ENCODE measurements at regions not wholly inside any gene's neighbourhood (a gene's known extent, or its start where the extent isn't known, plus 50 kb on each side); places are given as distances from the start of the nearest gene placed in this dataset.
"Not testable (repeated sequence)": the region's sequence is repeated elsewhere in the genome, so short reads cannot be mapped to it uniquely, and the experiment has no call there.

GRCh38 chr3:16759227-16759903 lies 125.4 kb upstream of the PLCL2 start:
- no peak for DNase-seq (ENCODE audit: low read depth, low spot score)

GRCh38 chr3:16761571-16761970 lies 123.2 kb upstream of the PLCL2 start:
- H3K4me3 ChIP-seq (ENCODE audit: low read length) = no peak overlapping the region
- DNase-seq (ENCODE audit: low read depth, low spot score) = no peak

More at GRCh38 chr3:16759227-16759903, 125.4 kb upstream of the PLCL2 start:
- H3K4me3 ChIP-seq (ENCODE audit: low read length) = no peak overlapping the region

DNA sequence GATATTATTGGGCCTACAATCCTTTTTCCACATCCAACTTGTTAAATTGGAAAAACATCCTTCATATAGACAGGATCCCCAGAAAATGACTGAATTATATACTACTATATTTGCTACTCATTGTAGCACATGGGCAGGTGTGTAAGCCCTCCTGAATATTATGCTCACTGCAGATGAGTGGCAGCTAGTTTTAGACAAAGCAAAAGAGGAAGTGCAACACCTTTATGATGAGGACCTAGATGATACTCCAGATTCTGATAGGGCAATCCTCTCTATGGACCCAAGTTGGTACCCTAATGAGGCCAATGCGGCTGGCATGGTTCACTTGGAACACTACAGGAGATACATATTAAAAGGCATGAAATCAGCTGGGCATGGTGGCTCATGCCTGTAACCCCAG lies 119.1 kb upstream of the PLCL2 start:
- DNase-seq (ENCODE audit: low read depth, low spot score) = no peak
- H3K4me3 ChIP-seq (ENCODE audit: low read length) = no peak overlapping the region

DNA sequence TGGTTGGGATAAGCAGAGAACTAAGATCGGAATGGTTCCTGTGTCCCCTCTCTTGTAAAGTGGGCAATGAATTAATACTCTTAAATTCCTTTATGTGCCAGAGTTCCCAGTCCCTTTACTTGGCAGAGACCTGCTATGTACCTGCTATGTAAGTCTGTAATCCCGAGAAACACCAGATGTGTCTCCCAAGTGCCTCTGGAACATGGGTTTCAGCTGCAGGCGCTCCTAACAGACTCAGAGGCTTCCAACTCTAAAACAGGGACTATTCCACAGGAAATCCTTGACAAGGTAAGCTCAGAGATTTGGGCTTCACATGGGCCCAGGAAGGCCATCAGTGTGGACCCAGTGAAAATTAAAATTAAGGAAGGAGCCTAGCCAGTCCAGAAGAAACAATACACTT lies 117.7 kb upstream of the PLCL2 start:
- DNase-seq (ENCODE audit: low read depth, low spot score) = no peak
- H3K4me3 ChIP-seq (ENCODE audit: low read length) = no peak overlapping the region

DNA sequence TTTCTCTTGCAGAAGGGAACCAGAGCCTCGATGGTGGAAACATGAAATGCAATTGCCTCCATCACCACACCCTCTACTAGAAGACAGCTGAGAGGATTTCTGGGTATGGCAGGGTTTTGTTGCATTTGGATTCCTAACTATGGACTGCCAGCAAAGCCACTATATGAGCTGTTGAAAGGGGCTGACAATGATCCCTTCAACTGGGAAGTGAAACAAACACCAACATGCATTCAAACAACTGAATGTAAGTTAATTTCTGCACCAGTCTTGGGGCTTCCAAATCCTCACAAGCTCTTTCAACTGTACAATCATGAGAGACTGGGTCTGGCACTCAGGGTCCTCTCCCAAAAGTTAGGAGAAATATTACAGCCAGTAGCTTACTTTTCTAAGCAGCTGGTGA lies 116.7 kb upstream of the PLCL2 start:
- no peak overlapping the region for H3K4me3 ChIP-seq (ENCODE audit: low read length)
- DNase-seq (ENCODE audit: low read depth, low spot score) = no peak

DNA sequence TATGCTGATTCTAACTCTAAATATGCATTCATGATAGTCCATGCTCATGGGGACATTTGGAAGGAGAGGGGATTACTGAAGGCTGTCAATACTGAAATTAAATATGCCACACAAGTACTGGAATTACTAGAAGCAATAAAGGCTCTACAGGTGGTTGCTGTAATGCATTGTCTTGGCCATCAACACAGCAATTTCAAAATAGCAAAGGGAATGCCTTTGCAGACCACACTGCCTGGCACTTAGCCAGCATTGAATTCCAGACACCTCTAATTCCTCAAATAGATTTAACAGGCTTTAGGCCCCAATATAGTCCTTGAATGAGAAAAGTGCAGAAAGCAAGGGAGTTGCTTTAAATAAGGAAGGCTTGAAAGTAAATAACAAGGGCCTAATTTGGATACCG lies 115.8 kb upstream of the PLCL2 start:
- no peak overlapping the region for H3K4me3 ChIP-seq (ENCODE audit: low read length)
- DNase-seq (ENCODE audit: low read depth, low spot score) = no peak

DNA sequence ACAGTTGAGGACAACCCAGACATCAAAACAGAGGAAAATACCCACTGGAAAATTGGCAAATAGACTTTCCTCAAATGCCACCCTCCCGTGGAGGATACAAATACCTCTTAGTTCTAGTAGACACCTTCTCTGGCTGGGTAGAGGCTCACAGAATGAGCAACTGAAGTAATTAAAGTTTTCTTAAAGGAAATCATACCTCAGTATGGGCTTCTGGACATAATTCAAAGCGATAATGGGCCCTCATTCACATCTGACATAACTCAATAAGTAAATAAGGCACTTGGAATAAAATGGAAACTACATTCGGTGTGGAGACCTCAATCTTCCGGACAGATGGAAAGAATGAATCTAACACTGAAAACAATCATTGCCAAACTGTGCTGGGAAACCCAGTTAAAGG lies 115.2 kb upstream of the PLCL2 start:
- DNase-seq (ENCODE audit: low read depth, low spot score) = no peak
- no peak overlapping the region for H3K4me3 ChIP-seq (ENCODE audit: low read length)

DNA sequence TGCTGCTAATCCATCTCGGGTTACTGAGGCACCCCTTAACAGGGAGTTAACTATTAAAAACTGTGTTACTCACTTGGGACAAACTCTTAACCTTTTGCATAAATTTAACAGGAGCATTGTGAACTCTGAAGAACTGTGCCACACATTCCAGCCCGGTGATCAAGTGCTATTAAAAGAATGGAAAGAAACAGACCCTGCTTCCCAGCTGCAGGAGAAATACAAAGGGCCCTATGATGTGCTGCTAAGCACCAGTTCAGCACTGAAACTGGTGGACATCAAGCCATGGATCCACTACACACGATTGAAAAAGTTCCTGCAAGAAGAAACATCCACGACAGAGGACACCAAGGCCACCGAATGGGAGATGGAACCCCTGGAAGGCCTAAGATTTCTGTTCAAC lies 114.7 kb upstream of the PLCL2 start:
- H3K4me3 ChIP-seq (ENCODE audit: low read length) = no peak overlapping the region
- DNase-seq (ENCODE audit: low read depth, low spot score) = no peak

DNA sequence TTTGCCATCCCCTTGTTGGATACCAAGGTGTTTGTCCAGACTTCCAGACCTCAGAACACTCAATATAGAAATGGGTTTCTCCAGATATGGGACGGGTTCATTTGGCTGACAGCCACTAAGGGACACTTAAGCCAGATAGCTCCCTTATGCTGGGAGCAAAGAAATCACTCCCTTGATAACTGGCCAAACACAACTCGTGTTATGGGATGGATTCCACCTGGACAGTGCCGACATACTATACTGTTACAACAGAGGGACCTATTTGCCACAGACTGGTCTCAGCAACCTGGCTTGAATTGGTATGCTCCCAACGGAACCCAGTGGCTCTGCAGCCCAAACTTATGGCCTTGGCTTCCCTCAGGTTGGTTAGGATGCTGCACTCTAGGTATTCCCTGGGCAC lies 114.0 kb upstream of the PLCL2 start:
- DNase-seq (ENCODE audit: low read depth, low spot score) = no peak
- H3K4me3 ChIP-seq (ENCODE audit: low read length) = no peak overlapping the region

DNA sequence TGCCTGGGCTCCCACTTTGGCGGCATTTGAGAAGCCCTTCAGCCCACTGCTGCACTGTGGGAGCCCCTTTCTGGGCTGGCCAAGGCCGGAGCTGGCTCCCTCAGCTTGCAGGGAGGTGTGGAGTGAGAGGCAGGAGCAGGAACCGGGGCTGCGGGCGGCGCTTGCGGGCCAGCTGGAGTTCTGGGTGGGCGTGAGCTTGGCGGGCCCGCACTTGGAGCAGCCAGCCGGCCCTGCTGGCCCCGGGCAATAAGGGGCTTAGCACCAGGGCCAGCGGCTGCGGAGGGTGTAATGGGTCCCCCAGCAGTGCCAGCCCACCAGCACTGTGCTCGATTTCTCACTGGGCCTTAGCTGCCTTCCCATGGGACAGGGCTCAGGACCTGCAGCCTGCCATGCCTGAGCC lies 111.2 kb upstream of the PLCL2 start:
- DNase-seq (ENCODE audit: low read depth, low spot score) = not testable (repeated sequence)

GRCh38 chr3:16774536-16774935 lies 110.2 kb upstream of the PLCL2 start:
- peak; percentile 47 for DNase-seq (ENCODE audit: low read depth, low spot score)
- not testable (repeated sequence) for H3K4me3 ChIP-seq (ENCODE audit: low read length)

More for the DNA sequence above, 111.2 kb upstream of the PLCL2 start:
- not testable (repeated sequence) for H3K4me3 ChIP-seq (ENCODE audit: low read length)

- H3K4me3 ChIP-seq (ENCODE audit: low read length) = no peak overlapping the region
- no peak for DNase-seq (ENCODE audit: low read depth, low spot score)
These were observed 99.8 kb upstream of the PLCL2 start for GRCh38 chr3:16784973-16785372.

- no peak for DNase-seq (ENCODE audit: low read depth, low spot score)
- no peak overlapping the region for H3K4me3 ChIP-seq (ENCODE audit: low read length)
These were observed 99.3 kb upstream of the PLCL2 start for GRCh38 chr3:16785465-16785864.

DNA sequence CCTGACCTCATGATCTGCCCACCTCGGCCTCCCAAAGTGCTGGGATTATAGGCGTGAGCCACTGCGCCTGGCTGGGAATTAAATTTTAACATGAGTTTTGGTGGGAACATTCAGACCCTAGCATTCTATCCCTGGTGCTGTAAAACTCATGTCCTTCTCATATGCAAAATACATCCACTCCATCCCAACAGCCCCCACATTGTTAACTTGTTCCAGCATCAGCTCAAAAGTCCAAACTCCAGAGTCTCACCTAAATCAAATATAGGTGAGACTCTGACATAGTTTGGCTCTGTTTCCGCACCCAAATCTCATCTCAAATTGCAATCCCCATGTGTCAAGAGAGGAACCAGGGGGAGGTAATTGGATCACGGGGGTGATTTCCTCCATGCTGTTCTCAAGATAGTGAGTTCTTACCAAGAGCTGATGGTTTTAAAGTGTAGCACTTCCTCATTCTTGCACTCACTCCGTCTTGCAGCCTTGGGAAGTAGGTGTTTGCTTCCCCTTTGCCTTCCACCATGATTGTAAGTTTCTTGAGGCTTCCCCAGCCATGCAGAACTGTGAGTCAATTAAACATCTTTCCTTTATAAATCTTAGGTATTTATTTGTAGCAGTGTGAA lies 96.2 kb upstream of the PLCL2 start:
- no peak overlapping the region for H3K4me3 ChIP-seq (ENCODE audit: low read length)
- DNase-seq (ENCODE audit: low read depth, low spot score) = no peak

GRCh38 chr3:16789344-16790120 lies 95.2 kb upstream of the PLCL2 start:
- DNase-seq (ENCODE audit: low read depth, low spot score) = no peak
- no peak overlapping the region for H3K4me3 ChIP-seq (ENCODE audit: low read length)

DNA sequence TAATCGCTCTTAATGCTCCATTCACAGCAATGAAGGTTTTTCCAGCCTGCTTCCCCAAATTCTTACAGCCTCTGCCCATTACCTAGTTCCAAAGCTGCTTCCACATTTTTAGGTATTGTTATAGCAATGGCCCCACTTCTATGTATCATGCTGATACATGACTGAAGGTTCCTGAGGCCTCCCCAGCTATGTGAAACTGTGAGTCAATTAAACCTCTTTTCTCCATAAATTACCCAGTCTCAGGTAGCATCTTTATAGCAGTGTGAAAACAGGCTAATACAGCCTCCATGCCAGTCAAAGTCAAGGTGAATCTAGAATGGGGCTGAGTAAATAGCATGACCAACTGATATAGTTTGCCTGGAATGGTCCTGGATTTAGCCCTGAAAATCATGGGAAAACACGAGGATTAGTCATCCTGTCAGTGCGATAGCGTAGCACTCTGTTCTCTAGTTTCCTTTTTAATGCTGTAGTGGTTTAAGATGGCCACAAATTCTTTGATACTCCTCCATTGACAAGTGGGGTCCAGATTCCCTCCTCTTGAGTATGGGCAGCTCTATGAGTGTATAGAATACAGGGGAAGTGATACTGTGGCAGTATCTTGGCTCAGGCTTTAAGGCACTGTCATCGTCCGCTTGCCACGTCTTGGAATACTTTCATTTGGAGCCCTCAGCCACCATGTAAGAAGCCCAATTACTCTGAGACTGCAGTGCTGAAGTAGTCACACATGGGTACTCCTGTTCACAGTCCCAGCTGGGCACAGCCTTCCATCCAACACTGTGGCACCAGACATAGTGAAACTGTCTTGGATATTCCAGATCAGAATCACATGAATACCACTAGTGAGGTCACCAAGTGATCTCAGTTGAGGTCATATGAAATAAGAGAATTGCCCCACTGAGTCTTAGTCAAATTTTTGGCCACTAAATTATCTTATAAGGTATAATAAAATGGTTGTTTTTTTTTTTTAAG lies 94.0 kb upstream of the PLCL2 start:
- no peak overlapping the region for H3K4me3 ChIP-seq (ENCODE audit: low read length)
- DNase-seq (ENCODE audit: low read depth, low spot score) = no peak

GRCh38 chr3:16793321-16793720 lies 91.4 kb upstream of the PLCL2 start:
- DNase-seq (ENCODE audit: low read depth, low spot score) = no peak

DNA sequence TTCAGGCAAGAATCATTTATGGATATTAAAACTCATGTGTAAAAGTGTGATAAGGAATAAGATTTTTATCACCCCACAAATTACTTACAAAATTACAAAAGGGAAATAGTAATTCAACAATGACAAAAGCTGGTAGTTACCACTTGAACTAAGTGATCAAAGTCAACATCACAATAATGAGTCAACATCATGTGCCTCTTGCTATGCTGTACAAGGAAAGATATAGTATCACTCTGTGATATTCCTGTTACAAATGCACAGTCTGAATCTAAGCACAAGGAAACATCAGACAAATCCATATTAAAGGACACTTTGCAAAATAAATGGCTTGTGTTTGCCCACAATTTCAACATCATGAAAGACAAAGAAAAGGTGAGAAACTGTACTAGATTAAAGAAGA lies 90.5 kb upstream of the PLCL2 start:
- DNase-seq (ENCODE audit: low read depth, low spot score) = no peak
- no peak overlapping the region for H3K4me3 ChIP-seq (ENCODE audit: low read length)

More at GRCh38 chr3:16793321-16793720, 91.4 kb upstream of the PLCL2 start:
- no peak overlapping the region for H3K4me3 ChIP-seq (ENCODE audit: low read length)

GRCh38 chr3:16795581-16795980 lies 89.2 kb upstream of the PLCL2 start:
- DNase-seq (ENCODE audit: low read depth, low spot score) = no peak
- H3K4me3 ChIP-seq (ENCODE audit: low read length) = no peak overlapping the region
